ENCODE measurements at regions not wholly inside any gene's neighbourhood (a gene's known extent, or its start where the extent isn't known, plus 50 kb on each side); places are given as distances from the start of the nearest gene placed in this dataset.

GRCh38 chr2:118320658-118321057, 232.4 kb downstream of the INSIG2 start:
- H3F3A ChIP-seq (replicated peaks; ENCODE audit: insufficient read depth), result no peaks in the 10 kb centered on the region
- H2AFZ ChIP-seq (ENCODE audit: low read depth), result no peak overlapping the region
- H3K27me3 ChIP-seq (ENCODE audit: insufficient read depth), result no peaks in the 10 kb centered on the region; the same call in 1 of the 2 replicates
- TF ChIP-seq RAD21 (IDR thresholded peaks at IDR 0.05; ENCODE audit: low read length) (no peak), CHD2 (IDR thresholded peaks at IDR 0.05; ENCODE audit: low read length, partially characterized antibody) (no peak), USF2 (IDR thresholded peaks at IDR 0.05; ENCODE audit: borderline replicate concordance, low read depth, low read length) (no peak), MXI1 (IDR thresholded peaks at IDR 0.05; ENCODE audit: low read depth, low read length) (no peak), NFIC (IDR thresholded peaks at IDR 0.05; ENCODE audit: borderline replicate concordance) (no peak), FOXJ3 (CRISPR knock-in tag; IDR thresholded peaks at IDR 0.05) (no peak), IRF3 (IDR thresholded peaks at IDR 0.05; ENCODE audit: low read depth, low read length) (no peak), MEF2A (IDR thresholded peaks at IDR 0.05; ENCODE audit: borderline replicate concordance, low read depth) (no peak), TAF1 (IDR thresholded peaks at IDR 0.05; ENCODE audit: borderline replicate concordance, low read depth, low read length) (no peak), POLR2AphosphoS5 (IDR thresholded peaks at IDR 0.05; ENCODE audit: low read depth, low read length) (no peak), YY1 (IDR thresholded peaks at IDR 0.05; ENCODE audit: low read depth) (no peak), RXRA (IDR thresholded peaks at IDR 0.05; ENCODE audit: borderline replicate concordance, low read depth) (no peak)
- TF ChIP-seq, protein P1, sequence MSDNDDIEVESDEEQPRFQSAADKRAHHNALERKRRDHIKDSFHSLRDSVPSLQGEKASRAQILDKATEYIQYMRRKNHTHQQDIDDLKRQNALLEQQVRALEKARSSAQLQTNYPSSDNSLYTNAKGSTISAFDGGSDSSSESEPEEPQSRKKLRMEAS (IDR thresholded peaks at IDR 0.05; ENCODE audit: low read depth), result no peak
- TF ChIP-seq, protein P2, sequence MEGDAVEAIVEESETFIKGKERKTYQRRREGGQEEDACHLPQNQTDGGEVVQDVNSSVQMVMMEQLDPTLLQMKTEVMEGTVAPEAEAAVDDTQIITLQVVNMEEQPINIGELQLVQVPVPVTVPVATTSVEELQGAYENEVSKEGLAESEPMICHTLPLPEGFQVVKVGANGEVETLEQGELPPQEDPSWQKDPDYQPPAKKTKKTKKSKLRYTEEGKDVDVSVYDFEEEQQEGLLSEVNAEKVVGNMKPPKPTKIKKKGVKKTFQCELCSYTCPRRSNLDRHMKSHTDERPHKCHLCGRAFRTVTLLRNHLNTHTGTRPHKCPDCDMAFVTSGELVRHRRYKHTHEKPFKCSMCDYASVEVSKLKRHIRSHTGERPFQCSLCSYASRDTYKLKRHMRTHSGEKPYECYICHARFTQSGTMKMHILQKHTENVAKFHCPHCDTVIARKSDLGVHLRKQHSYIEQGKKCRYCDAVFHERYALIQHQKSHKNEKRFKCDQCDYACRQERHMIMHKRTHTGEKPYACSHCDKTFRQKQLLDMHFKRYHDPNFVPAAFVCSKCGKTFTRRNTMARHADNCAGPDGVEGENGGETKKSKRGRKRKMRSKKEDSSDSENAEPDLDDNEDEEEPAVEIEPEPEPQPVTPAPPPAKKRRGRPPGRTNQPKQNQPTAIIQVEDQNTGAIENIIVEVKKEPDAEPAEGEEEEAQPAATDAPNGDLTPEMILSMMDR (IDR thresholded peaks at IDR 0.05), result no peak
- no peaks in the 10 kb centered on the region for H3K36me3 ChIP-seq (replicated peaks in 1 of 2; ENCODE audit: control insufficient read depth in 1 of 2, insufficient read depth in 2 of 2, low read length in 1 of 2)
- DNase-seq, result no peak
- H3K4me1 ChIP-seq (ENCODE audit: control insufficient read depth in 1 of 2, insufficient read depth in 2 of 2, low read depth in 1 of 2, low read length in 1 of 2), result no peaks in the 10 kb centered on the region
- POLR2A ChIA-PET, result no interaction called here
- no peak overlapping the region for H3K27ac ChIP-seq (ENCODE audit: low read depth in 2 of 2, low read length in 1 of 2)
- no peak overlapping the region for H3K9ac ChIP-seq
- H3K79me2 ChIP-seq (ENCODE audit: insufficient read depth), result no peaks in the 10 kb centered on the region
- H3K4me2 ChIP-seq, result no peak overlapping the region
- no peaks in the 10 kb centered on the region for H3K9me2 ChIP-seq
- no peak overlapping the region for H3K4me3 ChIP-seq (ENCODE audit: low read depth in 2 of 2, low read length in 1 of 2)
- CTCF ChIA-PET, result no interaction called here
- no peaks in the 10 kb centered on the region for H3K9me3 ChIP-seq
- 14% methylated on average over 4 of the region's 4 CpGs for WGBS (ENCODE audit: low lambda C conversion rate)
- H4K20me1 ChIP-seq (ENCODE audit: insufficient read depth), result no peaks in the 10 kb centered on the region

DNA sequence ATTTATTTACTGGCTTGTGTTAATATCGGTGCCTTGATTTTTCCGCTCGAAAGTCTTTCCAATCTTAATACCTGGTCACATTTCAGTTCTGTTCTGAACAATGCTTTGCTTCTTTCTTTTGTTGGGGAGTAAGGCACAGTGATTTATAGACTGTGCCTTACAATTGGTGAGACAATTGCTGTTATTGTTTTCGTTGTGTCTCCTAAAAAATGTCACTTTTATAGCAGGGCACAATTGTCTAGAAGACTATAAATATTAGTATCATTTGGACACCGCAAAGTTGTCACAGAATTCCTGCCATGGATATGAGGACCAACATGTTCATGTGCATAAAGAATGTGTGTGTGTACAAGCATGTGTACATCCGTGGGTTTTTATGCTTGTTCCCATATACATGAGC, 231.9 kb downstream of the INSIG2 start:
- Histone ChIP-seq H3K36me3 (replicated peaks in 1 of 2; ENCODE audit: control insufficient read depth in 1 of 2, insufficient read depth in 2 of 2, low read length in 1 of 2) (no peaks in the 10 kb centered on the region), H3K9me2 (no peaks in the 10 kb centered on the region), H3K4me3 (ENCODE audit: low read depth in 2 of 2, low read length in 1 of 2) (no peak overlapping the region), H3K79me2 (ENCODE audit: insufficient read depth) (no peaks in the 10 kb centered on the region), H3K9ac (no peak overlapping the region), H3K27me3 (ENCODE audit: insufficient read depth) (no peaks in the 10 kb centered on the region; the same call in 1 of the 2 replicates), H3K4me1 (ENCODE audit: control insufficient read depth in 1 of 2, insufficient read depth in 2 of 2, low read depth in 1 of 2, low read length in 1 of 2) (no peaks in the 10 kb centered on the region), H3F3A (replicated peaks; ENCODE audit: insufficient read depth) (no peaks in the 10 kb centered on the region), H3K9me3 (no peaks in the 10 kb centered on the region), H3K4me2 (no peak overlapping the region), H3K27ac (ENCODE audit: low read depth in 2 of 2, low read length in 1 of 2) (no peak overlapping the region), H2AFZ (ENCODE audit: low read depth) (no peak overlapping the region), H4K20me1 (ENCODE audit: insufficient read depth) (no peaks in the 10 kb centered on the region)
- 22% methylated on average over 6 of the region's 6 CpGs for WGBS (ENCODE audit: low lambda C conversion rate)
- ChIA-PET CTCF (no interaction called here), POLR2A (no interaction called here)
- DNase-seq, result no peak
- no peak for TF ChIP-seq RCOR1 (IDR thresholded peaks at IDR 0.05; ENCODE audit: low read length)
- no peak for TF ChIP-seq MEF2A (IDR thresholded peaks at IDR 0.05; ENCODE audit: borderline replicate concordance, low read depth)
- TF ChIP-seq SIN3A (IDR thresholded peaks at IDR 0.05; ENCODE audit: borderline replicate concordance, low read depth, low read length), result no peak
- no peak for TF ChIP-seq NRF1 (IDR thresholded peaks at IDR 0.05; ENCODE audit: low read depth, low read length)
- no peak for TF ChIP-seq TAF1 (IDR thresholded peaks at IDR 0.05; ENCODE audit: borderline replicate concordance, low read depth, low read length)
- no peak for TF ChIP-seq USF2 (IDR thresholded peaks at IDR 0.05; ENCODE audit: borderline replicate concordance, low read depth, low read length)
- no peak for TF ChIP-seq MXI1 (IDR thresholded peaks at IDR 0.05; ENCODE audit: low read depth, low read length)
- TF ChIP-seq, protein P1 (IDR thresholded peaks at IDR 0.05; ENCODE audit: low read depth), result no peak
- TF ChIP-seq ZBTB33 (IDR thresholded peaks at IDR 0.05; ENCODE audit: borderline replicate concordance, low read depth), result no peak
- no peak for TF ChIP-seq FOXJ3 (CRISPR knock-in tag; IDR thresholded peaks at IDR 0.05)
- no peak for TF ChIP-seq FOSL2 (IDR thresholded peaks at IDR 0.05; ENCODE audit: borderline replicate concordance, low read depth)
- TF ChIP-seq GABPA (IDR thresholded peaks at IDR 0.05; ENCODE audit: low read depth), result no peak
- TF ChIP-seq NFIC (IDR thresholded peaks at IDR 0.05; ENCODE audit: borderline replicate concordance), result no peak
